Heart left ventricle (tissue), 16 donors: ENCODE measurements at regions not wholly inside any gene's neighbourhood (a gene's known extent, or its start where the extent isn't known, plus 50 kb on each side); places are given as distances from the start of the nearest gene placed in this dataset.
A peak's percentile ranks its signal among the peaks of the same experiment; 100 is the strongest.

ENCODE experiments used
- ATAC-seq, 4 donors: fragments of 200-7000 bp; cut with Tn5 transposase; one replicate each; pipeline ENCODE4 v1.9.1; 2020 to 2022; ENCODE audit warnings: moderate library complexity in 4 of 4, mild to moderate bottlenecking in 3 of 4, moderate number of reproducible peaks in 1 of 4
- DNase-seq, 5 donors: peaks; one replicate each; pipeline ENCODE4 v3.0.0-alpha.2; 2020
- H3K27ac ChIP-seq, 12 donors: fragments of 200-600 bp; sonication (generic) in 4 of 12; one replicate each; pipeline versions ENCODE4 v1.5.0 to v1.8.0; 2016 to 2022; ENCODE audit warnings: mild to moderate bottlenecking in 2 of 12
- H3K27me3 ChIP-seq, 9 donors: fragments of 200-600 bp; sonication (generic) in 2 of 9; one replicate each; pipeline versions ENCODE4 v1.5.1 to v1.8.0; 2016 to 2022; ENCODE audit warnings: mild to moderate bottlenecking in 3 of 9
- H3K36me3 ChIP-seq, 9 donors: fragments of 200-600 bp; sonication (generic) in 2 of 9; one replicate each; pipeline versions ENCODE4 v1.5.0 to v1.8.0; 2018 to 2022; ENCODE audit warnings: mild to moderate bottlenecking in 2 of 9
- H3K4me1 ChIP-seq, 12 donors: fragments of 200-600 bp; sonication (generic) in 4 of 12; one replicate each; pipeline versions ENCODE4 v1.5.0 to v1.8.0; 2016 to 2022; ENCODE audit warnings: mild to moderate bottlenecking in 3 of 12
- H3K4me3 ChIP-seq, 12 donors: fragments of 200-600 bp; sonication (generic) in 4 of 12; one replicate each; pipeline versions ENCODE4 v1.5.0 to v1.8.0; 2017 to 2022; ENCODE audit warnings: mild to moderate bottlenecking in 9 of 12, moderate library complexity in 4 of 12
- H3K9me3 ChIP-seq, 12 donors: fragments of 200-600 bp; sonication (generic) in 4 of 12; one replicate each; pipeline versions ENCODE4 v1.5.0 to v1.8.0; 2016 to 2022; ENCODE audit warnings: mild to moderate bottlenecking in 1 of 12
- POLR2A ChIP-seq, 2 donors: fragments of 450-650 bp; IDR thresholded peaks; one replicate each; pipeline ENCODE4 v1.6.1; 2017; ENCODE audit warnings: antibody characterized with exemption in 2 of 2, mild to moderate bottlenecking in 2 of 2, moderate library complexity in 2 of 2
- WGBS, 4 donors: extraction: QIAGEN DNeasy Blood & Tissue Kit in 2 of 4; methylation state at CpG; one replicate each; pipeline versions ENCODE4 v1.1.5 to v1.1.7; 2013 to 2018; 5-methylcytosine and 5-hydroxymethylcytosine counted together
- intact Hi-C, 10 donors: fragments of 100-400 bp; cut with DNase I; formaldehyde crosslinking; loops; one replicate each; pipeline versions ENCODE4 v1.11.1 to v1.14.2; 2022
- TF ChIP-seq, protein P1 (sequence below), 12 donors: fragments of 200-600 bp; sonication (generic) in 4 of 12; IDR thresholded peaks; one replicate each; pipeline versions ENCODE4 v1.5.0 to v1.8.0; 2018 to 2022; ENCODE audit warnings: antibody characterized with exemption in 12 of 12, mild to moderate bottlenecking in 5 of 12
- donor health status: ischemic (EF 13 %, LVEDD 7.1; RV severe dilation, severe dysfunction).
- donor health status: healthy with polysubstance abuse.
- donor health status: DM: no; HTN: yes; CAD: no.
- donor health status: DM: no; HTN: no; CAD: no.
- donor health status: ischemic (EF 25% LVEDD 6.9; RV normal size, moderate dysfunction).
- donor health status: ischemic (EF 25% LVEDD 5.7; RV mildly dilated, moderate dysfunction).
- donor health status: healthy.
- donor health status: DM: yes; HTN: yes; CAD: no.
- donor health status: ischemic (EF 35%, LVEDD 5.7; RV mildly dilated, moderate dysfunction).
- donor health status: nonischemic (EF 11% LVEDD 7.7; RV severe dilation, severe dysfunction).
- donor health status: DM: yes; HTN: yes; CAD: no.
- donor health status: PGD.
- donor health status: ischemic (EF 29% LVEDD 5.4; RV normal size, mild dysfunction).
- donor health status: nonischemic (EF 23%, LVEDD 6.1; RV moderate dilation, normal function).

DNA sequence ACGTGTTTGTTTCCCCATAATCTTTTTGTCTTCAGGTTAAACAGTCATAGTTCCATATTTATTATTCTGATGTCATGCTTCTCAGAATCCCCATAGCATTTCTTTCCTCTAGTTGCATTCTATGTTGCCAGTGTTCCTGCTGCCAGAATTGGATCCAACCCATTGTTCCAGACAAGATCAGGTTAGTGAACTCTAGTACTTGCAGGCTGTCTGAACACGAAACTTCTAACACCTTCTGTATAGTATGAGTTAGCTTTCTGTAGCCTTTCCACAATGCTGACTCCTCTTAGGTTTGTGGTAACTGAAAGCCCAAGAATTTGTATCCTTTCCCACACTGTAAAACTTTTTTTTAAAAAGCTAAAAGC lies 88.0 kb upstream of the ROPN1 start:
- WGBS, 4 donors: 68 to 85% (median 69%) methylated on average over 2 of the region's 2 CpGs
- Histone ChIP-seq H3K4me1 (peaks cover 0 to 63% (median 34%) of the 10 kb centered on the region in 12 donors), H3K9me3 (no peaks in the 10 kb centered on the region), H3K27me3 (no peaks in the 10 kb centered on the region), H3K36me3 (no peaks in the 10 kb centered on the region), H3K4me3 (no peak overlapping the region), H3K27ac (peak overlapping the region in 3 of 12 donors; percentile 0 to 50 (median 4))
- intact Hi-C loops: loop anchor here (1.0 to 5.0 kb wide), 8 partner anchors 47 to 203 kb away; partner anchors contain the start of gene KALRN (in 9 of the 10)
- TF ChIP-seq, protein P1, sequence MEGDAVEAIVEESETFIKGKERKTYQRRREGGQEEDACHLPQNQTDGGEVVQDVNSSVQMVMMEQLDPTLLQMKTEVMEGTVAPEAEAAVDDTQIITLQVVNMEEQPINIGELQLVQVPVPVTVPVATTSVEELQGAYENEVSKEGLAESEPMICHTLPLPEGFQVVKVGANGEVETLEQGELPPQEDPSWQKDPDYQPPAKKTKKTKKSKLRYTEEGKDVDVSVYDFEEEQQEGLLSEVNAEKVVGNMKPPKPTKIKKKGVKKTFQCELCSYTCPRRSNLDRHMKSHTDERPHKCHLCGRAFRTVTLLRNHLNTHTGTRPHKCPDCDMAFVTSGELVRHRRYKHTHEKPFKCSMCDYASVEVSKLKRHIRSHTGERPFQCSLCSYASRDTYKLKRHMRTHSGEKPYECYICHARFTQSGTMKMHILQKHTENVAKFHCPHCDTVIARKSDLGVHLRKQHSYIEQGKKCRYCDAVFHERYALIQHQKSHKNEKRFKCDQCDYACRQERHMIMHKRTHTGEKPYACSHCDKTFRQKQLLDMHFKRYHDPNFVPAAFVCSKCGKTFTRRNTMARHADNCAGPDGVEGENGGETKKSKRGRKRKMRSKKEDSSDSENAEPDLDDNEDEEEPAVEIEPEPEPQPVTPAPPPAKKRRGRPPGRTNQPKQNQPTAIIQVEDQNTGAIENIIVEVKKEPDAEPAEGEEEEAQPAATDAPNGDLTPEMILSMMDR (IDR thresholded peaks at IDR 0.05): no peak
- no peak for TF ChIP-seq POLR2A (IDR thresholded peaks at IDR 0.05)
- peak in 3 of 4 donors; percentile 36 to 60 (median 60) for ATAC-seq
- no peak for DNase-seq

DNA sequence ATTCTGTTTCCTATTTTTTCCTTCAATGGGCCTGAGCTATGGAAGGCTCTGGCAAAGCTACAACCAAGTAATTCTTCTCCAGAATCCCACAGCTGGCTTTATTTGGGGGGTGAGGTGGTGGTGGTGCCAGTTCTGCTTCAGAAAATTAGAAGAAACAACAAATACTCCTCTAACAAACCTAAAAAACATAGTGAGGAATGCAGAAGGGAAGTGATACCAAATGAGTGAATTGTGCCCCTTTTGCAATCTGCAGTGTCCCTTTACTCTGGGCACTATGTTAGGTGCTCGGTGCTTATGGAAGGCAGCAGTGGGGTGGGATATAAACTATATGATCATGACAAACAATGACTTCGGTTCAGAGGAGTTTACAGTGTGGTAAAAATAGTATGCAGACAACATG lies 90.4 kb upstream of the ROPN1 start:
- Histone ChIP-seq H3K4me1 (peaks cover 0 to 51% (median 22%) of the 10 kb centered on the region in 12 donors), H3K27me3 (no peaks in the 10 kb centered on the region), H3K36me3 (no peaks in the 10 kb centered on the region), H3K4me3 (no peak overlapping the region), H3K9me3 (no peaks in the 10 kb centered on the region), H3K27ac (no peak overlapping the region)
- intact Hi-C loops: loop anchor here in 8 of 10 donors (2.0 to 5.0 kb wide), 6 partner anchors 50 to 200 kb away; partner anchors contain the start of gene KALRN (in 1 of the 8)
- DNase-seq (no peak), ATAC-seq (no peak)
- WGBS, 4 donors: 77 to 88% (median 81%) methylated on average over 2 of the region's 2 CpGs
- TF ChIP-seq, protein P1 (IDR thresholded peaks at IDR 0.05): no peak
- no peak for TF ChIP-seq POLR2A (IDR thresholded peaks at IDR 0.05)

DNA sequence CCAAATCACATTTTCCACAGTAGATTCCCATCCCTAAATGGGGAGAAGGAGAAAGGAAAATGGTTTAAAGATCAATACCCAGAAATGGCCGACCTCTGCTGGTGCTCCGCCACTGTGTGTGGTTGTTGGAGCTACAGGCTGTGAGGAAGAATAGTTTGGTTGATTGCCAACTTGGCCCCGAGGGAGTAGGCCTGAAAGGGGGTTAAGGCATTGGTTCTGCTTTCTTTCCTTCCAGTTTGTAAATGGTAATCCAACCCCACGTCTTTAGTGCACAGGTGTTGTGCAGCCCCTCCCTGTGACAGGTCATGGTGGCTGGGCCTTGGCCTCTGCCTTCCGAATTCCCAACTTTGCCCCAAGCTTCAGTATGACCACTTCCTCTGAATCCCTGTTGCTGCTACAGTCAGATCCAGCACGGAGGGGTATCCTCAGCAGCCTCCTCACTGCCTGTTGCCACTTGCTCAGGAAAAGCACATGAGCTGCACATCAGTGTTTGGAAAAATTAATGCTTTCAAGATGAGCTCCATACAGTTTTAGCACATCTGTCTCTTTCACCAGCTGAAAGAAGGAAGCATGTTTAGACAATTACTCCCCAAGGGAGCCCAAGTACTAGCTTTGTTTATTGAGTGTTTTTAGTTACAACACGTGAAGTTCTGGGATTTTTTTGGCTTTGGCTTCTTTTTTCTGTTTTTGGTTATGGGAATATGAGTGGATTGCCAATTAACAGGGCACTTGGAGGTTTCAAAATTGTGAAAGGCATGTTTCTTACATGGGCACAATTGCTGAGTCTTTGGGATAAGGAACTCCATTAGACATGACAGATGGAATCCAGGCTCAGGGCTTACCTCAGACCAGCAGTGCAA lies 92.3 kb upstream of the ROPN1 start:
- DNase-seq (peak in 4 of 5 donors; percentile 27 to 43 (median 36)), ATAC-seq (peak in 3 of 4 donors; percentile 30 to 64 (median 48))
- Histone ChIP-seq H3K36me3 (no peaks in the 10 kb centered on the region), H3K4me1 (peaks cover 0 to 41% (median 13%) of the 10 kb centered on the region in 12 donors), H3K9me3 (no peaks in the 10 kb centered on the region), H3K27ac (peak overlapping the region in 7 of 12 donors; percentile 0 to 53 (median 18)), H3K4me3 (no peak overlapping the region), H3K27me3 (no peaks in the 10 kb centered on the region)
- WGBS, 4 donors: 41 to 56% (median 48%) methylated on average over 7 of the region's 7 CpGs
- TF ChIP-seq, protein P1 (IDR thresholded peaks at IDR 0.05): no peak
- TF ChIP-seq POLR2A (IDR thresholded peaks at IDR 0.05): no peak
- intact Hi-C loops: loop anchor here in 5 of 10 donors (5.0 kb wide), 3 partner anchors 52 to 198 kb away; partner anchors contain the start of gene KALRN (in 1 of the 5)

DNA sequence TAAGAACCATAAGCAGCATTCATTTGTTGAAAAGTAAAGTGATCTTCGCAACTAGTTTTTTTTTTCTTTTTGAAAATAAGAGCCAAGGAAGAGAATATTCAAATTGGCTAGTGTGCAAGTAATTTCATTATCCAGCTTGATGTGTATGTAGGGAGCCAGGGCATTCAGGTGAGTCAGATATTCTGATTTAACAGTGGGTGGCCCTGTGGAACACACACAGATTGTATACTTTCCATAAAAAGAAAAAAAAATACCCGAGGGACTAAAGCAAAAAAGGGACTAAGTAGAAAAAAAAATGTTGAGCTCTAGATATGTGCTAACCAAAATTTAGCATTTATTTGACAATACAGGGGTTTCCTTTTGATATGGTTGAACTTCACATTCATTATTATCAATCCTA lies 96.9 kb upstream of the ROPN1 start:
- Histone ChIP-seq H3K4me3 (no peak overlapping the region), H3K27ac (no peak overlapping the region), H3K9me3 (no peaks in the 10 kb centered on the region), H3K36me3 (no peaks in the 10 kb centered on the region), H3K27me3 (no peaks in the 10 kb centered on the region), H3K4me1 (peaks cover 0 to 18% (median 10%) of the 10 kb centered on the region in 12 donors)
- intact Hi-C loops: no loop called here
- no peak for TF ChIP-seq POLR2A (IDR thresholded peaks at IDR 0.05)
- TF ChIP-seq, protein P1 (IDR thresholded peaks at IDR 0.05): no peak
- DNase-seq (no peak), ATAC-seq (no peak)
- WGBS, 4 donors: 89 to 93% (median 92%) methylated on average over 2 of the region's 2 CpGs
